ENCODE measurements at regions not wholly inside any gene's neighbourhood (a gene's known extent, or its start where the extent isn't known, plus 50 kb on each side); places are given as distances from the start of the nearest gene placed in this dataset.
A peak's percentile ranks its signal among the peaks of the same experiment; 100 is the strongest.

DNA sequence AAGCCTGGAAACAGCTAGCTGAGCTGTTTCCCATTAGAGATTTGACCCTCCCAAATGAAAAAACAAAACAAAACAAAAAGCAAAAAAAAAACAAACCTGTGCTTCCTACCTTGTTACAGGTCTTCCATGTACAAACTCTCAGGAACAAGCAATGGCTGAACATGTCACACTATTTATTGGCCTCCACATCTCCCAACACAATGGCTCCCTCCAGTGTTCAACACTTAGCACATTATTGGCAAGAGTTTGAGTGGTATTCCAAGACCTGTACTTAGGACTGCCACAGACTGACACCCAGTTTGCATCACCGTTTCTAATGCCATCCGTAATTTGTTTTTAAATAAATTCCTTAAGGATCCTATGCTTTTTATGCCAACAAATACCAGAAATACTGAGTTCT, 195.0 kb upstream of the OLFM3 start:
- peak; percentile 13 for DNase-seq (ENCODE audit: insufficient read length, low spot score, missing footprints)
- no peak overlapping the region for H3K4me2 ChIP-seq (ENCODE audit: insufficient read depth, low read length)
- H2AFZ ChIP-seq (ENCODE audit: low read length), result no peak overlapping the region
- H3K36me3 ChIP-seq (ENCODE audit: insufficient read depth, low read length), result no peaks in the 10 kb centered on the region
- H3K4me3 ChIP-seq (ENCODE audit: insufficient read depth, low read length), result no peak overlapping the region
- H4K20me1 ChIP-seq (ENCODE audit: insufficient read depth, low read length), result no peaks in the 10 kb centered on the region
- no peaks in the 10 kb centered on the region for H3K9me3 ChIP-seq (ENCODE audit: low read depth, low read length)
- TF ChIP-seq, protein P1, sequence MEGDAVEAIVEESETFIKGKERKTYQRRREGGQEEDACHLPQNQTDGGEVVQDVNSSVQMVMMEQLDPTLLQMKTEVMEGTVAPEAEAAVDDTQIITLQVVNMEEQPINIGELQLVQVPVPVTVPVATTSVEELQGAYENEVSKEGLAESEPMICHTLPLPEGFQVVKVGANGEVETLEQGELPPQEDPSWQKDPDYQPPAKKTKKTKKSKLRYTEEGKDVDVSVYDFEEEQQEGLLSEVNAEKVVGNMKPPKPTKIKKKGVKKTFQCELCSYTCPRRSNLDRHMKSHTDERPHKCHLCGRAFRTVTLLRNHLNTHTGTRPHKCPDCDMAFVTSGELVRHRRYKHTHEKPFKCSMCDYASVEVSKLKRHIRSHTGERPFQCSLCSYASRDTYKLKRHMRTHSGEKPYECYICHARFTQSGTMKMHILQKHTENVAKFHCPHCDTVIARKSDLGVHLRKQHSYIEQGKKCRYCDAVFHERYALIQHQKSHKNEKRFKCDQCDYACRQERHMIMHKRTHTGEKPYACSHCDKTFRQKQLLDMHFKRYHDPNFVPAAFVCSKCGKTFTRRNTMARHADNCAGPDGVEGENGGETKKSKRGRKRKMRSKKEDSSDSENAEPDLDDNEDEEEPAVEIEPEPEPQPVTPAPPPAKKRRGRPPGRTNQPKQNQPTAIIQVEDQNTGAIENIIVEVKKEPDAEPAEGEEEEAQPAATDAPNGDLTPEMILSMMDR (IDR thresholded peaks at IDR 0.05; ENCODE audit: extremely low read depth, low read depth, low read length), result no peak
- H3K79me2 ChIP-seq (ENCODE audit: insufficient read depth, low read length), result no peaks in the 10 kb centered on the region
- no peaks in the 10 kb centered on the region for H3K27me3 ChIP-seq (ENCODE audit: insufficient read depth, low read length)
- H3K4me1 ChIP-seq (ENCODE audit: insufficient read depth, low read length), result no peaks in the 10 kb centered on the region
- H3K27ac ChIP-seq (ENCODE audit: low read depth, low read length), result no peak overlapping the region

- Histone ChIP-seq H3K4me3 (ENCODE audit: insufficient read depth, low read length) (no peak overlapping the region), H3K36me3 (ENCODE audit: insufficient read depth, low read length) (no peaks in the 10 kb centered on the region), H3K27me3 (ENCODE audit: insufficient read depth, low read length) (no peaks in the 10 kb centered on the region), H4K20me1 (ENCODE audit: insufficient read depth, low read length) (no peaks in the 10 kb centered on the region), H3K27ac (ENCODE audit: low read depth, low read length) (no peak overlapping the region), H3K4me2 (ENCODE audit: insufficient read depth, low read length) (no peak overlapping the region), H3K79me2 (ENCODE audit: insufficient read depth, low read length) (no peaks in the 10 kb centered on the region), H3K9me3 (ENCODE audit: low read depth, low read length) (no peaks in the 10 kb centered on the region), H2AFZ (ENCODE audit: low read length) (no peak overlapping the region), H3K4me1 (ENCODE audit: insufficient read depth, low read length) (no peaks in the 10 kb centered on the region)
- TF ChIP-seq, protein P1 (IDR thresholded peaks at IDR 0.05; ENCODE audit: extremely low read depth, low read depth, low read length), result no peak
- no peak for DNase-seq (ENCODE audit: insufficient read length, low spot score, missing footprints)
Measured at GRCh38 chr1:102190429-102190828, 193.7 kb upstream of the OLFM3 start.

GRCh38 chr1:102186536-102186935, 189.8 kb upstream of the OLFM3 start:
- no peaks in the 10 kb centered on the region for H3K4me1 ChIP-seq (ENCODE audit: insufficient read depth, low read length)
- no peaks in the 10 kb centered on the region for H3K36me3 ChIP-seq (ENCODE audit: insufficient read depth, low read length)
- no peak overlapping the region for H2AFZ ChIP-seq (ENCODE audit: low read length)
- no peak overlapping the region for H3K4me3 ChIP-seq (ENCODE audit: insufficient read depth, low read length)
- no peak overlapping the region for H3K27ac ChIP-seq (ENCODE audit: low read depth, low read length)
- H4K20me1 ChIP-seq (ENCODE audit: insufficient read depth, low read length), result no peaks in the 10 kb centered on the region
- no peak for DNase-seq (ENCODE audit: insufficient read length, low spot score, missing footprints)
- no peaks in the 10 kb centered on the region for H3K79me2 ChIP-seq (ENCODE audit: insufficient read depth, low read length)
- no peak overlapping the region for H3K4me2 ChIP-seq (ENCODE audit: insufficient read depth, low read length)
- no peaks in the 10 kb centered on the region for H3K9me3 ChIP-seq (ENCODE audit: low read depth, low read length)
- TF ChIP-seq, protein P1 (IDR thresholded peaks at IDR 0.05; ENCODE audit: extremely low read depth, low read depth, low read length), result no peak
- H3K27me3 ChIP-seq (ENCODE audit: insufficient read depth, low read length), result no peaks in the 10 kb centered on the region

GRCh38 chr1:102185260-102185659, 188.5 kb upstream of the OLFM3 start:
- Histone ChIP-seq H3K36me3 (ENCODE audit: insufficient read depth, low read length) (no peaks in the 10 kb centered on the region), H3K4me1 (ENCODE audit: insufficient read depth, low read length) (no peaks in the 10 kb centered on the region), H3K4me2 (ENCODE audit: insufficient read depth, low read length) (no peak overlapping the region), H3K9me3 (ENCODE audit: low read depth, low read length) (no peaks in the 10 kb centered on the region), H4K20me1 (ENCODE audit: insufficient read depth, low read length) (no peaks in the 10 kb centered on the region), H2AFZ (ENCODE audit: low read length) (no peak overlapping the region), H3K27me3 (ENCODE audit: insufficient read depth, low read length) (no peaks in the 10 kb centered on the region), H3K4me3 (ENCODE audit: insufficient read depth, low read length) (no peak overlapping the region), H3K79me2 (ENCODE audit: insufficient read depth, low read length) (no peaks in the 10 kb centered on the region), H3K27ac (ENCODE audit: low read depth, low read length) (no peak overlapping the region)
- DNase-seq (ENCODE audit: insufficient read length, low spot score, missing footprints), result no peak
- TF ChIP-seq, protein P1 (IDR thresholded peaks at IDR 0.05; ENCODE audit: extremely low read depth, low read depth, low read length), result no peak
